Astrocyte (in vitro differentiated cells and primary cell): ENCODE measurements at regions not wholly inside any gene's neighbourhood (a gene's known extent, or its start where the extent isn't known, plus 50 kb on each side); places are given as distances from the start of the nearest gene placed in this dataset.

Experiments
- DNase-seq: peaks from one replicate; pipeline ENCODE4 v3.0.0-alpha.2; 2010; ENCODE audit warnings: low read depth
- FAIRE-seq: peaks from 2 replicates; lab custom pipeline; 2011; peaks lifted over from hg19 to GRCh38; lab: Jason Lieb, UNC
- H2AFZ ChIP-seq: 2 replicates; pipeline ENCODE4 v1.6.0; 2012; ENCODE audit warnings: low read depth, low read length, inconsistent platforms
- H3K27ac ChIP-seq: 2 replicates; pipeline ENCODE4 v1.5.1; 2011; ENCODE audit warnings: low read depth, low read length, inconsistent platforms
- H3K27me3 ChIP-seq: 2 replicates; pipeline ENCODE4 v1.6.0; 2011; ENCODE audit warnings: low read length, inconsistent platforms; ENCODE audit not compliant: insufficient read depth
- H3K36me3 ChIP-seq: 2 replicates; pipeline ENCODE4 v1.5.1; 2011; ENCODE audit warnings: low read length, inconsistent platforms; ENCODE audit not compliant: insufficient read depth
- H3K4me1 ChIP-seq: 2 replicates; pipeline ENCODE4 v1.5.1; 2011; ENCODE audit warnings: low read length, inconsistent platforms; ENCODE audit not compliant: insufficient read depth
- H3K4me2 ChIP-seq: 2 replicates; pipeline ENCODE4 v1.6.0; 2012; ENCODE audit warnings: low read length, inconsistent platforms
- H3K4me3 ChIP-seq: 2 replicates; pipeline ENCODE4 v1.5.1; 2011; ENCODE audit warnings: low read depth, mild to moderate bottlenecking, low read length, inconsistent platforms; ENCODE audit not compliant: insufficient read depth
- H3K79me2 ChIP-seq: 2 replicates; pipeline ENCODE4 v1.6.0; 2012; ENCODE audit warnings: mild to moderate bottlenecking, low read length, inconsistent platforms; ENCODE audit not compliant: insufficient read depth
- H3K9ac ChIP-seq: 2 replicates; pipeline ENCODE4 v1.6.0; 2012; ENCODE audit warnings: mild to moderate bottlenecking, low read length, inconsistent platforms
- H3K9me3 ChIP-seq: 2 replicates; pipeline ENCODE4 v1.5.1; 2012; ENCODE audit warnings: low read depth, mild to moderate bottlenecking, low read length, inconsistent platforms; ENCODE audit not compliant: insufficient read depth
- H4K20me1 ChIP-seq: 2 replicates; pipeline ENCODE4 v1.6.0; 2012; ENCODE audit warnings: low read length, inconsistent platforms; ENCODE audit not compliant: insufficient read depth
- H3K27ac Mint-ChIP-seq: one replicate; pipeline ENCODE4 v1.8.0; 2021; ENCODE audit warnings: mild to moderate bottlenecking, mixed read lengths; ENCODE audit not compliant: unreplicated experiment
- H3K27me3 Mint-ChIP-seq: one replicate; pipeline ENCODE4 v1.8.0; 2021; ENCODE audit warnings: low read depth, mixed read lengths; ENCODE audit not compliant: unreplicated experiment
- H3K36me3 Mint-ChIP-seq: one replicate; pipeline ENCODE4 v1.8.0; 2021; ENCODE audit warnings: low read depth, mixed read lengths; ENCODE audit not compliant: unreplicated experiment
- H3K4me1 Mint-ChIP-seq: one replicate; pipeline ENCODE4 v1.8.0; 2021; ENCODE audit warnings: low read depth, mixed read lengths; ENCODE audit not compliant: unreplicated experiment
- H3K4me3 Mint-ChIP-seq: one replicate; pipeline ENCODE4 v1.8.0; 2021; ENCODE audit warnings: mild to moderate bottlenecking, moderate library complexity, mixed read lengths; ENCODE audit not compliant: unreplicated experiment
- H3K9me3 Mint-ChIP-seq: one replicate; pipeline ENCODE4 v1.8.0; 2021; ENCODE audit warnings: mild to moderate bottlenecking, mixed read lengths; ENCODE audit not compliant: unreplicated experiment
- CTCF ChIP-seq: IDR thresholded peaks from 2 replicates; pipeline ENCODE4 v1.5.1; 2011; ENCODE audit warnings: low read depth, mild to moderate bottlenecking, inconsistent platforms, low read length, moderate library complexity; ENCODE audit not compliant: insufficient read depth
- EZH2 ChIP-seq: IDR thresholded peaks from 2 replicates; pipeline ENCODE4 v1.6.1; 2012; ENCODE audit warnings: mild to moderate bottlenecking, low read length, inconsistent platforms; ENCODE audit not compliant: insufficient read depth

- H3K4me3 Mint-ChIP-seq = no peak overlapping the region
- Histone ChIP-seq H3K9me3 (no peaks in the 10 kb centered on the region), H3K36me3 (no peaks in the 10 kb centered on the region), H3K79me2 (no peaks in the 10 kb centered on the region), H3K4me2 (no peak overlapping the region), H4K20me1 (no peaks in the 10 kb centered on the region), H3K4me3 (no peak overlapping the region), H2AFZ (no peak overlapping the region), H3K4me1 (peaks cover 19% of the 10 kb centered on the region), H3K27ac (no peak overlapping the region), H3K9ac (no peak overlapping the region), H3K27me3 (peaks cover 31% of the 10 kb centered on the region)
- no peaks in the 10 kb centered on the region for H3K9me3 Mint-ChIP-seq
- no peak for TF ChIP-seq EZH2
- no peak for TF ChIP-seq CTCF
- H3K36me3 Mint-ChIP-seq = peaks cover 2% of the 10 kb centered on the region
- FAIRE-seq = no peak
- DNase-seq = no peak
- H3K27me3 Mint-ChIP-seq = peaks cover 47% of the 10 kb centered on the region
- H3K4me1 Mint-ChIP-seq = peaks cover 11% of the 10 kb centered on the region
- no peak overlapping the region for H3K27ac Mint-ChIP-seq
Measured at GRCh38 chr15:88710027-88710715, 71.4 kb downstream of the ISG20 start.

GRCh38 chr15:88711806-88712205 is 73.0 kb downstream of the ISG20 start:
- H3K4me3 Mint-ChIP-seq = no peak overlapping the region
- H3K36me3 ChIP-seq = no peaks in the 10 kb centered on the region
- no peaks in the 10 kb centered on the region for H4K20me1 ChIP-seq
- H3K9me3 ChIP-seq = no peaks in the 10 kb centered on the region
- peaks cover 15% of the 10 kb centered on the region for H3K4me1 ChIP-seq
- H3K4me1 Mint-ChIP-seq = peaks cover 11% of the 10 kb centered on the region
- no peak overlapping the region for H3K9ac ChIP-seq
- DNase-seq = no peak
- no peak overlapping the region for H3K27ac Mint-ChIP-seq
- H2AFZ ChIP-seq = no peak overlapping the region
- peaks cover 43% of the 10 kb centered on the region for H3K27me3 Mint-ChIP-seq
- no peaks in the 10 kb centered on the region for H3K79me2 ChIP-seq
- no peak overlapping the region for H3K4me3 ChIP-seq
- H3K36me3 Mint-ChIP-seq = peaks cover 2% of the 10 kb centered on the region
- FAIRE-seq = no peak
- H3K4me2 ChIP-seq = no peak overlapping the region
- no peaks in the 10 kb centered on the region for H3K9me3 Mint-ChIP-seq
- H3K27ac ChIP-seq = no peak overlapping the region
- TF ChIP-seq CTCF (no peak), EZH2 (no peak)
- H3K27me3 ChIP-seq = peaks cover 25% of the 10 kb centered on the region

- no peaks in the 10 kb centered on the region for H3K4me1 Mint-ChIP-seq
- H3K9me3 Mint-ChIP-seq = no peaks in the 10 kb centered on the region
- Histone ChIP-seq H3K4me2 (no peak overlapping the region), H3K79me2 (no peaks in the 10 kb centered on the region), H2AFZ (no peak overlapping the region), H3K4me1 (no peaks in the 10 kb centered on the region), H3K36me3 (no peaks in the 10 kb centered on the region), H4K20me1 (no peaks in the 10 kb centered on the region), H3K27me3 (peaks cover 25% of the 10 kb centered on the region), H3K9me3 (no peaks in the 10 kb centered on the region), H3K9ac (no peak overlapping the region), H3K27ac (no peak overlapping the region), H3K4me3 (no peak overlapping the region)
- no peaks in the 10 kb centered on the region for H3K36me3 Mint-ChIP-seq
- H3K27me3 Mint-ChIP-seq = peaks cover 37% of the 10 kb centered on the region
- H3K4me3 Mint-ChIP-seq = no peak overlapping the region
- TF ChIP-seq EZH2 (no peak), CTCF (no peak)
- DNase-seq = no peak
- no peak for FAIRE-seq
- H3K27ac Mint-ChIP-seq = no peak overlapping the region
Measured at GRCh38 chr15:88714782-88715372, 76.1 kb downstream of the ISG20 start.
